ENCODE measurements at regions not wholly inside any gene's neighbourhood (a gene's known extent, or its start where the extent isn't known, plus 50 kb on each side); places are given as distances from the start of the nearest gene placed in this dataset.

DNA sequence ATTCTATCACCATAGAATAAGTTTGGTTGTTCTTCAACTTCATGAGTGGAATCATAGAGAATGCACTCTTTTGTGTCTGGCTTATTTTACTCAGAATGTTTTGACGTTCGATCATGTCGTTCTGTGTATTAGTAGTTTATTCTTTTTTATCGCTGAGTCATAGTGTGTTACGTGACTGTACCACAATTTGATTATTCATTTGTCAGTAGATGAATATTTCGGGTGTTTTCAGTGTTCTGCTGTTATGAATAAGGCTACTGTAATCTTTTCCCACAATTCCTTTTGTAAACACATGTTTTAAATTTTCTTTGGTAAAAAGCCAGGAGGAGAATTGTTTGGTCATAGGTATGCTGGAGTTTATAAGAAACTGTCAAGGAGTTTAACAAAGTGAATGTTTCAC, 279.9 kb upstream of the B3GAT1 start:
- WGBS, 2 donors (ENCODE audit: low coverage in 1 of 2), result 10 to 13% methylated on average over 6 of the region's 6 CpGs
- peaks cover 0 to 18% (median 0%) of the 10 kb centered on the region in 3 donors for H3K4me1 ChIP-seq
- TF ChIP-seq, protein P1, sequence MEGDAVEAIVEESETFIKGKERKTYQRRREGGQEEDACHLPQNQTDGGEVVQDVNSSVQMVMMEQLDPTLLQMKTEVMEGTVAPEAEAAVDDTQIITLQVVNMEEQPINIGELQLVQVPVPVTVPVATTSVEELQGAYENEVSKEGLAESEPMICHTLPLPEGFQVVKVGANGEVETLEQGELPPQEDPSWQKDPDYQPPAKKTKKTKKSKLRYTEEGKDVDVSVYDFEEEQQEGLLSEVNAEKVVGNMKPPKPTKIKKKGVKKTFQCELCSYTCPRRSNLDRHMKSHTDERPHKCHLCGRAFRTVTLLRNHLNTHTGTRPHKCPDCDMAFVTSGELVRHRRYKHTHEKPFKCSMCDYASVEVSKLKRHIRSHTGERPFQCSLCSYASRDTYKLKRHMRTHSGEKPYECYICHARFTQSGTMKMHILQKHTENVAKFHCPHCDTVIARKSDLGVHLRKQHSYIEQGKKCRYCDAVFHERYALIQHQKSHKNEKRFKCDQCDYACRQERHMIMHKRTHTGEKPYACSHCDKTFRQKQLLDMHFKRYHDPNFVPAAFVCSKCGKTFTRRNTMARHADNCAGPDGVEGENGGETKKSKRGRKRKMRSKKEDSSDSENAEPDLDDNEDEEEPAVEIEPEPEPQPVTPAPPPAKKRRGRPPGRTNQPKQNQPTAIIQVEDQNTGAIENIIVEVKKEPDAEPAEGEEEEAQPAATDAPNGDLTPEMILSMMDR (IDR thresholded peaks at IDR 0.05), result no peak
- TF ChIP-seq POLR2AphosphoS5 (IDR thresholded peaks at IDR 0.05) (peak; percentile 74), POLR2A (IDR thresholded peaks at IDR 0.05) (no peak), EP300 (IDR thresholded peaks at IDR 0.05) (no peak)
- H3K27me3 ChIP-seq, result no peaks in the 10 kb centered on the region
- ATAC-seq, result peak; percentile 48
- H3K27ac ChIP-seq, result peak overlapping the region in 3 of 4 donors; percentile 29 to 63 (median 30)
- no peaks in the 10 kb centered on the region for H3K9me3 ChIP-seq
- H3K4me3 ChIP-seq, result no peak overlapping the region
- H3K36me3 ChIP-seq, result no peaks in the 10 kb centered on the region

DNA sequence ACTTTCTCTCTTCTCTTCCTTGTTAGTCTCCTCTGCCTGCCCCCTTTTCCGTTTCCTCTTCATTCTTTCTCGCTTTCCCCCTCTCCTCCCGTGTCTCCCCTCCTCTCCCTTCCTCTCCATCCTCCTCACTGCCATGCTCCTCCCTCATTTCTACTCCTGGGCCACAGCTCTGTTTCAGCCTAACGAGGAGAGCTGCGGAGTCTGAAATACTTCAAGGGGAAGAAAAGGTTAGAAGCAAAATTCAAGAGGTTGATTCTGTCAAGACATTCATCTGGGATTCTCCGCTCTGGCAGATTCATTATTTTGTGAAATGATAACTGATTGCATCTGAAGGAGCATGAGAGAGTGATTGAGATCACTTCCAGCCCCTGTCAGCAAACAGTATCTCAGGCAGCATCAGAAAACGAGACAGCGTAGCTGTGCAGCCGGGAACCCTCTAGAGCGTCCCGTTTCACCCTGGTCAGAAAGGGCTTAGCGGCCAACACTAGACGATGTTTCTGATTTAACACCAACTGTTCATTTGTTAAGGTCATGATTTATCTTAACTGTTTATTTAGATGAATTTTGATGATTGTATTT, 279.3 kb upstream of the B3GAT1 start:
- 30 to 34% methylated on average over 11 to 13 of the region's 13 CpGs for WGBS, 2 donors (ENCODE audit: low coverage in 1 of 2)
- Histone ChIP-seq H3K27ac (peak overlapping the region in 3 of 4 donors; percentile 29 to 63 (median 30)), H3K4me1 (peaks cover 0 to 18% (median 0%) of the 10 kb centered on the region in 3 donors), H3K36me3 (no peaks in the 10 kb centered on the region), H3K9me3 (no peaks in the 10 kb centered on the region), H3K27me3 (no peaks in the 10 kb centered on the region), H3K4me3 (no peak overlapping the region)
- TF ChIP-seq POLR2A (IDR thresholded peaks at IDR 0.05), result no peak
- TF ChIP-seq, protein P1 (IDR thresholded peaks at IDR 0.05), result no peak
- TF ChIP-seq POLR2AphosphoS5 (IDR thresholded peaks at IDR 0.05), result no peak
- TF ChIP-seq EP300 (IDR thresholded peaks at IDR 0.05), result no peak
- no peak for ATAC-seq

DNA sequence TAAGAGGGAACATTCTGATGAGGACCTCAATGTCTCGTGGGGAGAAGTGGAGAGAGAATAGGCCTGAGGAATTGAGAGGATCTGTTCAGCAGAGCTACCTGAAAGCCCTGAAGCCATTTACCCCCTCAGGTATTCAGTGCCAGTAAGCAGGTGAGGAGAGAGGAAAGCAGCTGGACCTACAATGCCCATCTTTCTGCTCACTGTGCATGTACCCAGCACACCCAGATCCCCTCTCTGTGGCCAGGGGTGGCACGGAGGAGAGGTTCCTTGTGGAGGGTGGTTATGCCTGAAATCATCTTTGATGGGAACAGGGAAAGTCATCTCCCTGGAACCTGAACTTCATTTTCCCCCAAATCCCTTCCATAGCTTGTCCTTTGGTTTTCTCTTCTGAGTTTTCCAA, 277.8 kb upstream of the B3GAT1 start:
- Histone ChIP-seq H3K27ac (no peak overlapping the region), H3K9me3 (no peaks in the 10 kb centered on the region), H3K36me3 (no peaks in the 10 kb centered on the region), H3K4me3 (no peak overlapping the region), H3K4me1 (peaks cover 0 to 32% (median 3%) of the 10 kb centered on the region in 3 donors), H3K27me3 (no peaks in the 10 kb centered on the region)
- WGBS, 2 donors (ENCODE audit: low coverage in 1 of 2), result 80% methylated on average over 2 of the region's 2 CpGs; no CpG with 5 or more reads in 1 of the 2 donors
- no peak for ATAC-seq
- TF ChIP-seq, protein P1 (IDR thresholded peaks at IDR 0.05), result no peak
- TF ChIP-seq POLR2AphosphoS5 (IDR thresholded peaks at IDR 0.05) (no peak), POLR2A (IDR thresholded peaks at IDR 0.05) (no peak), EP300 (IDR thresholded peaks at IDR 0.05) (no peak)

DNA sequence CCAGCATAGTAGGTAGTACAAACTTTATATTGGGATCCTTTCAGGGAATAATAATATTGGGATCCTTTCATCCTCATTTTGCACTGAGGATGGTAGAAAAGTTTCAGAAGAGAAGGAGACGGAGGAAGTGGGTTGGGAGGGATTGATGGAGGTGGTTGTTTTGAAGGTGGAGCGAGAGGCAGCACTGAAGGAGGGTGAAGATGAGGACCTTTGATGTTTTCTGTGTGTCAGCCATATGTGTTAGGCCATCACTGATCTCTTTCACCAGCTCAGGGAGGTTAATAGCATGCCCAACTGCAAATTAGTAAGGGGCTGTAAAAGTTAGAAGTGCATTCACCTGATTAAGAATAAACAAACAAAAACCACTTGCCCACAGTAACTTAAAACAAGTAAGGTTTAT, 275.5 kb upstream of the B3GAT1 start:
- Histone ChIP-seq H3K27ac (no peak overlapping the region), H3K9me3 (no peaks in the 10 kb centered on the region), H3K4me3 (no peak overlapping the region), H3K4me1 (peaks cover 0 to 36% (median 3%) of the 10 kb centered on the region in 3 donors), H3K36me3 (no peaks in the 10 kb centered on the region), H3K27me3 (no peaks in the 10 kb centered on the region)
- no peak for ATAC-seq
- 83 to 88% methylated on average over 2 of the region's 2 CpGs for WGBS, 2 donors (ENCODE audit: low coverage in 1 of 2)
- TF ChIP-seq, protein P1 (IDR thresholded peaks at IDR 0.05), result no peak
- TF ChIP-seq POLR2A (IDR thresholded peaks at IDR 0.05) (no peak), EP300 (IDR thresholded peaks at IDR 0.05) (no peak), POLR2AphosphoS5 (IDR thresholded peaks at IDR 0.05) (no peak)

DNA sequence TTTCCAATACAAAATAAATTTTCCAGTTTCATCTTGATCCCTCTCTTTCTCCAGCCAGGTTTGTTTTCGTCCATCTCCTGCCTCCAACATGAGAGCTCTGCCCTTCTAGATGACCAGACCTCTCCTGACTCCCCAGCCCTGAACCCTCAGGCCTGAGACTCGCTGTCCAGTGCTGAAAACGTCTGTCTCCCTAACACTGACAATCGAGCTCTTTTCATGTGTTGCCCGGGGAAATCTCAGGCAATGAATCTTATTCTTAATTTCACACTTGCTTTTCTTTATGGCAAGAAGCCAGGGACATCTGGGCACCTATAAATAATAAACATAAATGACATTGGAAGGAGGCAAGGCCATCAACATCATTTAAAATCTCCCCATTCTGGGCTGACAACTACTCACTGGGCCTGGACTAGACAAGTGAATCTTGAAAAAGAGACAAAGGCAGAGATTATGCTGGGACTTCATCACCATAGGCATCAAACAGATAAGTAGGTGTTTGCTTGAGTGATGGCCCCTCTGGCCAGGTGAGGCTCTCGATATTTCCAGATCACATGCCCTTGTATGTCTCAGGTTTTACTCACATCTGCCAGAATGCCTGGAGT, 274.5 kb upstream of the B3GAT1 start:
- Histone ChIP-seq H3K9me3 (no peaks in the 10 kb centered on the region), H3K4me3 (no peak overlapping the region), H3K4me1 (peaks cover 0 to 28% (median 3%) of the 10 kb centered on the region in 3 donors), H3K36me3 (no peaks in the 10 kb centered on the region), H3K27ac (no peak overlapping the region), H3K27me3 (no peaks in the 10 kb centered on the region)
- TF ChIP-seq POLR2AphosphoS5 (IDR thresholded peaks at IDR 0.05), result no peak
- TF ChIP-seq, protein P1 (IDR thresholded peaks at IDR 0.05), result no peak
- TF ChIP-seq POLR2A (IDR thresholded peaks at IDR 0.05), result no peak
- TF ChIP-seq EP300 (IDR thresholded peaks at IDR 0.05), result no peak
- ATAC-seq, result no peak
- WGBS, 2 donors (ENCODE audit: low coverage in 1 of 2), result 31 to 44% methylated on average over 6 of the region's 6 CpGs
